ENCODE measurements at regions not wholly inside any gene's neighbourhood (a gene's known extent, or its start where the extent isn't known, plus 50 kb on each side); places are given as distances from the start of the nearest gene placed in this dataset.

GRCh38 chr2:129205766-129206165 is 773.7 kb upstream of the RAB6C start:
- DNase-seq (ENCODE audit: low spot score) = no peak
- intact Hi-C loops (cut with DNase I) = no loop called here

- intact Hi-C loops (cut with DNase I) = no loop called here
- DNase-seq (ENCODE audit: low spot score) = no peak
Measured at GRCh38 chr2:129212299-129212958, 767.0 kb upstream of the RAB6C start.

GRCh38 chr2:129224022-129224421 is 755.4 kb upstream of the RAB6C start:
- DNase-seq (ENCODE audit: low spot score) = no peak
- intact Hi-C loops (cut with DNase I) = no loop called here

- no peak for DNase-seq (ENCODE audit: low spot score)
- intact Hi-C loops (cut with DNase I) = no loop called here
Measured at GRCh38 chr2:129224486-129224885, 755.0 kb upstream of the RAB6C start.

GRCh38 chr2:129229196-129229595 is 750.3 kb upstream of the RAB6C start:
- intact Hi-C loops (cut with DNase I) = no loop called here
- DNase-seq (ENCODE audit: low spot score) = no peak

- intact Hi-C loops (cut with DNase I) = loop anchor here (5.0 kb wide), 1 partner anchor 868 kb away; no protein-coding TSS in a partner anchor
- no peak for DNase-seq (ENCODE audit: low spot score)
Measured at GRCh38 chr2:129229830-129230441, 749.5 kb upstream of the RAB6C start.

- DNase-seq (ENCODE audit: low spot score) = no peak
- intact Hi-C loops (cut with DNase I) = loop anchor here (5.0 kb wide), 1 partner anchor 870 kb away; no protein-coding TSS in a partner anchor
Measured at GRCh38 chr2:129231924-129232323, 747.5 kb upstream of the RAB6C start.

GRCh38 chr2:129233166-129233565 is 746.3 kb upstream of the RAB6C start:
- DNase-seq (ENCODE audit: low spot score) = no peak
- intact Hi-C loops (cut with DNase I) = loop anchor here (5.0 kb wide), 1 partner anchor 871 kb away; no protein-coding TSS in a partner anchor

- intact Hi-C loops (cut with DNase I) = loop anchor here (5.0 kb wide), 1 partner anchor 872 kb away; no protein-coding TSS in a partner anchor
- DNase-seq (ENCODE audit: low spot score) = no peak
Measured at GRCh38 chr2:129233751-129234406, 745.6 kb upstream of the RAB6C start.

- DNase-seq (ENCODE audit: low spot score) = no peak
- intact Hi-C loops (cut with DNase I) = no loop called here
Measured at GRCh38 chr2:129236601-129237000, 742.9 kb upstream of the RAB6C start.

GRCh38 chr2:129237966-129238725 is 741.3 kb upstream of the RAB6C start:
- intact Hi-C loops (cut with DNase I) = no loop called here
- DNase-seq (ENCODE audit: low spot score) = no peak

GRCh38 chr2:129239141-129239540 is 740.3 kb upstream of the RAB6C start:
- intact Hi-C loops (cut with DNase I) = no loop called here

GRCh38 chr2:129240061-129240460 is 739.4 kb upstream of the RAB6C start:
- DNase-seq (ENCODE audit: low spot score) = no peak
- intact Hi-C loops (cut with DNase I) = loop anchor here (10.0 kb wide), 1 partner anchor 505 kb away; no protein-coding TSS in a partner anchor

More at GRCh38 chr2:129239141-129239540, 740.3 kb upstream of the RAB6C start:
- no peak for DNase-seq (ENCODE audit: low spot score)

- no peak for DNase-seq (ENCODE audit: low spot score)
- intact Hi-C loops (cut with DNase I) = loop anchor here (10.0 kb wide), 1 partner anchor 507 kb away; no protein-coding TSS in a partner anchor
Measured at GRCh38 chr2:129242269-129242668, 737.2 kb upstream of the RAB6C start.

GRCh38 chr2:129247751-129248150 is 731.7 kb upstream of the RAB6C start:
- intact Hi-C loops (cut with DNase I) = loop anchor here (10.0 kb wide), 1 partner anchor 513 kb away; no protein-coding TSS in a partner anchor
- no peak for DNase-seq (ENCODE audit: low spot score)

GRCh38 chr2:129248198-129248597 is 731.3 kb upstream of the RAB6C start:
- intact Hi-C loops (cut with DNase I) = loop anchor here (10.0 kb wide), 1 partner anchor 513 kb away; no protein-coding TSS in a partner anchor
- DNase-seq (ENCODE audit: low spot score) = no peak

- no peak for DNase-seq (ENCODE audit: low spot score)
- intact Hi-C loops (cut with DNase I) = loop anchor here (10.0 kb wide), 1 partner anchor 928 kb away; no protein-coding TSS in a partner anchor
Measured at GRCh38 chr2:129252781-129253460, 726.5 kb upstream of the RAB6C start.

- DNase-seq (ENCODE audit: low spot score) = no peak
- intact Hi-C loops (cut with DNase I) = loop anchor here (10.0 kb wide), 1 partner anchor 929 kb away; no protein-coding TSS in a partner anchor
Measured at GRCh38 chr2:129253461-129253812, 726.0 kb upstream of the RAB6C start.

- intact Hi-C loops (cut with DNase I) = loop anchor here (10.0 kb wide), 1 partner anchor 930 kb away; no protein-coding TSS in a partner anchor
- DNase-seq (ENCODE audit: low spot score) = no peak
Measured at GRCh38 chr2:129254718-129255117, 724.7 kb upstream of the RAB6C start.
